SK-MEL-5 (cell line): ENCODE measurements at regions not wholly inside any gene's neighbourhood (a gene's known extent, or its start where the extent isn't known, plus 50 kb on each side); places are given as distances from the start of the nearest gene placed in this dataset.
A peak's percentile ranks its signal among the peaks of the same experiment; 100 is the strongest.

Experiments used
- DNase-seq: peaks from one replicate; pipeline ENCODE4 v3.0.0-alpha.2; 2016; ENCODE audit warnings: low read depth, low spot score
- in situ Hi-C: cut with HindIII; loops from 2 replicates; pipeline ENCODE4 v1.10.0; 2016; ENCODE audit warnings: low sequenced_read_pairs, high pct_unique_total_duplicates, low pct_unique_long_range_greater_than_20kb

DNA sequence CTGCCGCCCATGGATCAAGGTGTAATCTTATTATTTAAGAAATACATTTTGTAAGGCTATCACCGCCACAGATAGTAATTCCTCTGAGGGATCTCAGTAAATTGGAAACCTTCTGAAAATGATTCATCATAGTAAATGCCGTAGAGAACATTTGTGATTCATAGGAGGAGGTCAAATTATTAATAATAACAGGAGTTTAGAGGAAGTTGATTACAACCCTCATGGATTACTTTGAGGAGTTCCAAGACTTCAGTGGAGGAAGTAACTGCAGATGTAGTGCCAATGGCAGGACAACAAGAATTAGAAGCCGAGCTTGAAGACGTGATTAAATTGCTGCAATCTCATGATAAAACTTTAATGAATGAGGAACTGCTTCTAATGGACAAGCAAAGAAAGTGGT lies 280.1 kb downstream of the PTPRC start:
- DNase-seq = no peak
- in situ Hi-C loops = no loop called here

DNA sequence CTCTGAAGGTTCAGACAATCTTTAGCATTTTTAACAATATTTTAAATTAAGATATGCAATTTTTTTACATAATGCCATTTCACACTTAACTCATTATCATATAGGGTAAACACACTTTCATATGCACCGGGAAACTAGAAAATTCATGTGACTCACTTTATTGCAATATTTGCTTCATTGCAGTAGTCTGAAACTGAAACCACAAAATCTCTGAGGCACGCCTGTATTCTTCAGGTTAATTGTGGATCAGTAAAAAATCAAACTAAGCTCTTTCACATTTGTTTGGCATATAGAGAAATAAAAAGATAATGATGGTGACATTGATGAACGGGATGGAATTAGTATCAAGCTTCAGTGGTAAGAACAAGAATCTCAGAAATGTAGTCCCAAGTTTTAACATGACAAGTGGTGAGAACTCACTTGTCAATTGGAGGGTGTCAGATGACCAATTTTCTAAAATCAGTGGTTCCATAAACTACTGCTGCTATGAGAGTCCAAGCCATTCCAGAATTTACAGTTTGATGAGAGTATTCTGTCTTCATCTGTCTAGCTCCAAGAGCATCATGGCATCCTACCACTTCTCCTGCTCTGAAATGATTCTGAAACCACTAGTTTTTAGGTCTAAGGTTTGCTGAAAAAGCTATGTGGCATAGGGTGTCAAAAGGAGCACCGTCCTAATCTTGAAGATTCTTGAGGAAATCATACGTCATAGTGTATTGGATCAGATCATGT lies 281.0 kb downstream of the PTPRC start:
- in situ Hi-C loops = no loop called here
- no peak for DNase-seq

DNA sequence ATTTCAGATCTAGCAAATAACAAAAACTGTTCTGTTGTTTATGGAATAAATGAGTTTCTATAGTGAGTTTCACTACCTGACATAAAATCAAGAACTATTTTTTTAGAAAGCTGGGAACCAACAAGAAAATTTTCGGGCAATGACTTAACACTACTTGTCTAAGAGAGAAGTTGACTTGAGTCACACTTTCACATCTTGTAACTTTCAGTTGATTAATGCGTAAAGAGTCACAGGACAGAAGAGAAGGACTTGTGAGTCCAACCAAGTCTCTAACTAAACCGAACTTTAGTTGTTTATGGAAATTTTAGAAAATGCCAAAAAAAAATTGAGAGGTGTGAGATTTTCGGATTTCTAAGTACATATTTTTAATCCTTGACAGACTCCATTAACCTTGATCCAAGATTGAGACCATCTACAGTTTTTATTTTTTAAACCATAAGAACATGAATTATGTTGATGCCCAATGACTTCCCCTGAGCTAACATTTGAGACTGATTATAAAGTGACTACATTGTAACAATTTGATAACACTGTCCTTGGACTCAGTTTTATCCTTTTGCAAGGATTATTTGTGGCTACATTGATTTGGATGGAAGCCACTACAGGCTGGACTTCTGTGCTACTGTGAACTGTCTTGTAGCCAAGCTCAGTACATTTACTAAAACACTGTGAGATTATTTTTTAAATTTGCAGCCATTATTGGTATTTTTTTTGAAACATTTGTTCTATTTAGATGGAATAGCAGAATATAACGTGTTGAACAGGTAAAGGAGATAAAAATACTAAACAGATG lies 284.0 kb downstream of the PTPRC start:
- no peak for DNase-seq
- in situ Hi-C loops = no loop called here

DNA sequence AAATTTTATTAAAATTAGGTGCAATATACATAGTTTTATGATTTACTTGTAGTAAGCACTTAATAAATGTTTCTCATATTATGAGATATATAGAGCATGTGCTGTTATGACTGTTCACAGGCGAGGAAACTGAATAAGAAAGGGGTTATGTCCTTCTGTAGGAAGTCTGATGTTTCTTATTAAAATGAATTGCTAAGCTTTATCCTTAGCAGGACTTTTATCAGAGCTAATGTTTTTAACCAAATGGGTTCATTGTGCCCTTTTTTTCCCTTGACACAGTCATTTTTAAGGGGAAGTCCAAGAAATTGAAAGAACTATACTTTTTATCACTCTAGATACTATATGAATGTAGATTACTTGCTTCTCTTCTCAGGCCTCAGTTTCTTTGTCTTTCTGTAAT lies 285.2 kb downstream of the PTPRC start:
- in situ Hi-C loops = no loop called here
- DNase-seq = no peak

DNA sequence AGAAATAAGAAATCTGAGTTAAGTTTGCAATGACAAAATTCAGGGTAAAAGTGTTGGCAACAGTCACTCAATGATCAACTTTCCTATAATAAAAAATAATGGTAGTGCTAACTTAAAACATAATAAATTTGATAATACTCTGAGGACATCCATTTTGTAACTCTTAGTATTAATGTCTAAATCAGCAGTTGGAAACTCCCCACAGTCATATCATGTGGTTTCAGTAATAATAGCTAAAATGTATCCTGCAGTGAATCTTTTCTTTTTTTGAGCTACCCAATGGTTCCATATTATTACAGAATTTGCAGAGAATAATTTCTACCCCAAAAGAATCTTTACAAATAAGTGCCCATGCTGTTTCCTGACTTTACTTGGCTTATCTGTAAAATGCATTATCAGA lies 286.7 kb downstream of the PTPRC start:
- in situ Hi-C loops = no loop called here
- no peak for DNase-seq

DNA sequence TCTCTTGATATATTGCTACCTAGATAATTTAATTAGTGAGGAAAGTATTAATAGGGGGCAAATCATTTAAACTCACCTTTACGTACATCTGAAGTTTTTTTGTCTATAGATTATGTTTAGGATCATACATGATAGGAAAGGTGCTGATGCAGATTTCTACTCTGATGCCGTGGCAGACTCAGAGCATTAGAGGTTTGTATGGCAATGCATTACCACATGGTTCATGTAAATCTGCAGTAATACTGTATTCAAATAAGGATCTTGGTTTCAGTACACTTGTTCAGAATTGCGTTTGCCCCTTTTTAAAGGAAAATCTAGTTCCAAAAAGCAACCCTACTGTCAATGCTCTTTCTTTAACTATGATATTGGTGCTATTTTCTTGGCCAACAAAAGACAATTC lies 288.3 kb downstream of the PTPRC start:
- DNase-seq = no peak
- in situ Hi-C loops = no loop called here

DNA sequence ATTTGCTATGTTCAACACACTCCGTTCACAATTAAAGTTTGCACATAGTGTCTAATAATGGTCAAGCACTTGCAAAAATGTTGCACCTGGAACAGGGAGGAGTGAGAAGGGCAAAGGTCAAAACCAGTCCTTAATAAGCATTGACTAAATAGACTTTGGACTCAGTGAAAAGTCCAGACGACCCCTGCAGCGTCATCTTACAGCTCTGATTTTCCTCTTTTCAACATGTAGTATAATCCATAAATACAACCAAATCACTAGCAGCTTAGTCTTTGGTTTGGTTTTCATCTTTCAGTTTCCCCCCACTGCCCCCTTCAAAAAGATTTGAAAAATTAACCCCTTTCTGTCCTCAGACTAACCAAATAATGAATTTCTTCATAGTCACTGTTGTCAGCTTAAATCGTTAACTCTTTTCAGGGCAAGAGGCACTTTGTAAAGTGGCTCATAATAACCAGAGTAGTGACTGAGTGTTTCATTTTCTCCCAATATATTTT lies 290.3 kb downstream of the PTPRC start:
- in situ Hi-C loops = no loop called here
- no peak for DNase-seq

DNA sequence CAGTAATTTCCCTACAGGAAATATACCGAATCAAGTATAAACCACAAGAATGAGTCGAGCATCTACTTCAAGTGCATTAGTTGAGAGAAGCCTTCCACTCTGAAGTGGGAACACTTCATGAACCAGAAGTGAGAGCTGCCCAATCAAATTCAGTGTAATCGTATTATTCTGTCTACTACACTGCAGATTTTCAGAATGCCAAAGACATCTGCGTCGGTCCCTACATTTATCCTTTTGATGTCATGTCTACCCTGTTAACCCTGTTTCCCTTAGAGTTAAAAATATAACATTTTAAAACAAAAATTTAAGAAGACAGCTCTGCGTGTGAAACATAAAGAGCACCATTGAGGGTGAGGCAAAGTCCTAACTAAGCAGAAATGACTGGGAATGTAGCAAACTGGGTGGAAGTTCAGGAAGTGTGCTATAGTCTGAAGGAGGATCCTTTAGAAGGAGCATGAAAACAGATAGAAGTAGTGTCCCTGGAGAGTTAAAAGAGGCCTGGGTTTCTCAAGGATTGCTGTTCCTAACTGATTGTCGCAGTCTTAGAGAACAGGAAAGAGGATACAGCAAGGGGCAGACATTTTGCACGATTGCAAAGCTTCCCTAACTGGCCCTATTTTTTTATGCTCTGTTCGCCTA lies 291.2 kb downstream of the PTPRC start:
- DNase-seq = peak; percentile 79
- in situ Hi-C loops = no loop called here

DNA sequence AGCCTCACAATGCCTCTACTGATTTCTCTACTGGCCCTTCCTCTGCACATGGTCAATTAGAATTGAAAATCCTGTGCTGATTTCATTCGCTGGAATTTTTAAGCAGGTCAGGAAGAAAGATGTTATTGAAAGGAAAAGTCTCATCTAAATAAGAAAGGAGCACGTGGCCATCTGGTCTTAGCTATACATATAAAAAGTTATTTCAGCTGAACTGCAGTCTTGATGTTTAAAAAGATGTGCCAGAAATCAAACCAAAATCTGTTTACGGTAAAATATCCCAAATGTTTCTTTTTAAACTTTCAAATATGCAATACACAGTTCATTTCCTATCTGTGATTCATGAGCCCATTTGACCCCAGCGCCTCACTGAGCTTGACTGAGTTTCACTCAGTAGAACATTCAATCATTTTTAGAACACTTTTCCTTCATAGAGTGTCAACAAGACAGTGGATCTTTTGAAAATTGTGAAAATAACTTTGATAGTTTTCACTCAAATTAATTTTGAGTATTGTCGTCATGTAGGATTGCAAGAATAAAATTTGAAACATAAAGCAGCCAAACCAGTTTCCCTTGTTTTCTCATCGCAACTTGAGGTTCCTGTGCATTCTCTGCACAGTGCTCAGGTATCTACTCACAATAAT lies 293.6 kb downstream of the PTPRC start:
- in situ Hi-C loops = no loop called here
- DNase-seq = peak; percentile 81

DNA sequence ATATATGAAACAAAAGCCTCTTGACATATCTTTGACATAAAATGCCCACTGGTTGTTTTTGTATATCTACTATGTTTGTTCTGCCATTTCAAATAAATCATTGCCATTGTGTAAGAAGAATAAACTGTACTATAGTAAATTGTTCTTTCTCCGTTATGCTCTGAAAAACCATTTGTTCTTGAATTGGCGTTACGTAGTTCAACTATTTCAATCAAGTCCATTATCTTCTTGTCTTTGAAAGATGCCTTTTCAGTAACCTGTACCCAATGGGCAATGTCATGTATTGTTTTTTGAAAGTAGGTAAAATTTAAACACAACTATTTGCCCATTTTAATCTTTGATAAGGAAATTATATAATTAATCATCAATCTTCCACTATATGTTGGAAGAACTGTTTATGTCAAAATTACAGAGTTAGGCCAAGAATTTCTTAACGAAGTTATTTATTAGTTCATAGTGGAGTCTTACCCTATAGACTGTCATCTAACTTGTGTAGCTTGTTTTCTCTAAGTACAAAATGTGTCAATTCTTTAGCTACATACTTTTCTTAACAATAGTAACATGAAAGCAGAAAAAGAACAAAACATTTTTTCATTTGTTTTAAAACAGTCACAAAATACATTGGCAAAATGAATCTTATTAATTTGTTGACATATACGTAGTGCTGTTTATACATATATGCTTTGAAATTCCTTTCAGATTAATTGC lies 294.8 kb downstream of the PTPRC start:
- in situ Hi-C loops = no loop called here
- peak; percentile 56 for DNase-seq

DNA sequence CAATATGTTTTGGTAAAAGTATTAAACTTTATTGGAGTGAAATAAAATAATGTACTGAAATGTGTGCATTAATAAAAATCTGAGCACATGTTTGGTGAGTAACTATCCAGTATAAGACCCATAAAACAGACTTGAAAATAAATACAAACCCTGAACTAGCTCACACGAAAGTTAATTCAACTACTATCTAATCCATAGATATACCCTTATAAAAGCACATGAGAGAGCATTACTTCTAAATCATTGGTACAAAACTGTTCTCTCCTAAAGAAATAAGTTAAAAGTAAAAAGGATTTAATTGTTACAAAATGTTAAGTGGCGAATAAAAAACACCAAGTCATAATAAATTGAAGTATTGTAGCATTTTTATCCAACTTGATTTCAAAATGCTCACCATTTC lies 295.6 kb downstream of the PTPRC start:
- in situ Hi-C loops = no loop called here
- DNase-seq = no peak

DNA sequence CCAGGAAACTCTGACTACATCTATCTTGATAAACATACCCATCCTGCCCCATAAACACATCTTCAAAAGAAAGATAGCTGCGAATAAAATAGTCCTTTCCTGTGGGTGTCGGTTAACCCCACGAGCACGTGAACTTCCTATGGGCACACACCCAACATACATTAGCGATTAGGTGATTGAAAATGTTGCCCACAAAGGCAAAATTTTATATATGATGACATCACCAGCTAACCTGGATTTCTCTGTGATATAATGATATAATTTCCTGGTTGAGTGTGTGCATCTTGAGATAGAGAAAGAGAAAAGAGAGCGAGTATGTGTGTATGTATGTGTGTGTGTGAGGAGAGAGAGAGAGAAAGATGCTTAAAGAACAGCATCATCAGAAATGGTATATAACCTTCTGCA lies 296.1 kb downstream of the PTPRC start:
- DNase-seq = peak; percentile 34
- in situ Hi-C loops = no loop called here

DNA sequence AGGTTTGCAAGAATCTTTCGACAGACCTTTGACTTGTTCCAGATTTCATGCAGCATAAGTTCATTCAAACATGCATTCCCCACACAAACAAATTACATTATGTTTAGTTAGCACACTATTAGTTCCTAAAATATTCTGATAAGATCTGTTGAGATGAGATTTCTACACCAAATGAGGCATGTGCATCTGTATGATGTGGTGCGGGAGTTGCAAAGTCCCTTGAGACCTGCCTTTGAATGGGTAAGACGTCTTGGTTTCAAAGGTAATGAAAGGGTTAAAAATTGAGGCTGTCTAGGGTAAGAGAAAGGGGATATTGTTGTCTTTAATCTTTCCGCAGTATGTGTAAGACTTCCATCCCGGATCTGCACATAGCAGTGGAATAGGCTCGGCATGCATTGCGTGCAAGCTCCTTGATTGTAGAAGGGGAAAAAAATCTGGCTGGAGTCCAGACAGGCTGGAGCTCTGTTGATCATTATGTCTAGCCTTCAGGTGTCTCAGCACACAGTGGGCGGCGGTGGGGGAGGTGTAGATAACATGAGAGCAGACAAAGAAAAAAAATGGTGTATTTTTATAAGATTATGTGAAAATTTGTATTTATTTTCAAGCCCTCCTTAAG lies 296.6 kb downstream of the PTPRC start:
- in situ Hi-C loops = no loop called here
- peak; percentile 98 for DNase-seq

DNA sequence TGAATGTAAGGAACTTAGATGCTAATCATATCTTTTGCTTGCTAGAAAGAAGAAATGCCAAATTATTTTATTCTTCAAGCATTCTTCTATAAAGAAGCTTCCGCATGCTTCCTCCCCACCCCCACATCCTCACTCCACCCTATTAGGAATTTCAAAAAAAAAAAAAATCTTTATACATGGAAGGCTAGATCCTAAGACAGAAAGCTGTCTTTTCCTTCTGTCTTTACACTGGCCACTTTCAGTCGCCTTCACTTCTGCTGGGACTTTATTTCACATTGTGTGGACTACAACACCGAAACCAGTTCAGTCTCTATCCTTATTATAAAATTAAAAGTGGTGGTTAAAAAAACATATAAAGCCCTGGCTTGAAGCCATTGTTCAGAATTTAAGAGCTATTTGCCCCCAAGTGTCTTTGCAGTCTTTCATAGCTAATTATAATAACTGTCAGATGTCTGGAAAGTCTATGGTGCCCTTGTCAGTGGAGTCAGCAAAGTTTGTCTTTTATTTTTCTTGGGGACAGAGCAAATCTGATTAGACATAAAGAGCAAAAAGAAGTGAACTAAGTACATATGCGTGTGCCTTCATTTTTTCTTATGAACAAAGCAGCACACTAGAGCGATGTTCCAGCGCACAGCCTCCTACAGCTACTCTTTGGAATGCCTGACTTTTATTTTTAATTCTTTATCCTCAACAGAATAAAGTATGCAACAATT lies 297.7 kb downstream of the PTPRC start:
- DNase-seq = peak; percentile 25

DNA sequence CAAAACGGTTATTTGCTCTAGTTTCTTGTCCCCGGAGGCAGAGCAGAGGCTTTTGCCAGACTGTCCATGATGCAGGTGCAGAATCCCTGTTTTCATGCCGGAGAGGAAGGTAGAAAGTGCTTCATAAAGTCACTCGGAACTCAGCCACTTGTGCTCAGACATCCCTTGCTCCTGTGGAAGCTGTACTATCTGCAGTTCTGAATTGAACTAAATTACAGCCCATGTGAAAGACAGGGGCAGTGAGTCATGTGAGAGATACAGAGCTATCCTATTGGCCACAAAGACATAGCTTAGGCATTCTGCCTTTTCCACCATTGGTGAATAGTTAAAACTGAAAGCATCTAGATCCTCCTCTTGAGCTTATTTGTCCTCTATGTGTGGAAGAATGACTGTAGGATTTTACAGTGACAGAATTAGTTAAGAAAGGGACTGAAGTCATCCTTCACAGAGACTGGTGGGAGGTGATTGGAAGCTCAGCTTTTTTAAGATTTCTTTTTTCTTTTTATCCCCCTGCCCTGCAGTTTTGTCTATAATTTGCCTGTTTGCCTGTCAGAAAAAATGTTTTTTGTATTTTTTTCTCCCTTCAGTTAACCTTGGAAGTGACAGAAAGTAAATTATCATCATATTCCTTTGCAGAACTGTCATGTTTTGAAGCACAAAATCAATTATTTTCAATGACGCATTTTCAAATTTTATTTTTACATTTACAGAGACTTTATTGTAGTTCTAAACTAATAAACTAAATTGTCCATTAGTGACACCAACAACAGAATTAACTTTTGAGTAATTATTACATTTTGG lies 298.6 kb downstream of the PTPRC start:
- DNase-seq = peak; percentile 90
- in situ Hi-C loops = no loop called here

More for the DNA sequence above, 297.7 kb downstream of the PTPRC start:
- in situ Hi-C loops = no loop called here

DNA sequence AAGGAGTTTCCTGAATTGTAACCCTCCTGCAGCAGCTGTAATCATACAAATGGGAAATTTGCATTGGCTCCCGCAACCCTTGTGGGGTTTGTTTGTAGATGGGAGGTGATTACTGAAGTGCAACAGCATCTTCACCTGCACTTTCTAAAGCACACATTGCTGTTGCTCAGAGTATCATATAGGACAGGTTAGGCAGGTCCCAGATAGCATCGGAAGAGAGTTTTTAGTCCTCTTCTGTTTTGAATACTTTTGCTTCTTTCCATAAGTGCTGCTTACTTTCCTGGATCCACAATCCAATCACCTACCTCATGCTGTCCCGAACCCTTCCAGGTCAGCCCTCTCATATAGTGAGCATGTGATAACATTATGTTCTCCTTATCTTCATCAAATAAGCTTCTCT lies 300.4 kb downstream of the PTPRC start:
- in situ Hi-C loops = no loop called here
- no peak for DNase-seq
